Sigmoid colon (tissue), 6 donors: ENCODE measurements at regions not wholly inside any gene's neighbourhood (a gene's known extent, or its start where the extent isn't known, plus 50 kb on each side); places are given as distances from the start of the nearest gene placed in this dataset.
A peak's percentile ranks its signal among the peaks of the same experiment; 100 is the strongest.

Experiments used
- DNase-seq: peaks from one replicate; pipeline ENCODE4 v3.0.0-alpha.2; 2019
- H3K27ac ChIP-seq, 4 donors: fragments of 200-600 bp; sonication (generic); one replicate each; pipeline ENCODE4 v1.5.1; 2016 to 2019; ENCODE audit warnings: mild to moderate bottlenecking in 1 of 4
- H3K27me3 ChIP-seq, 3 donors: fragments of 200-600 bp; sonication (generic); one replicate each; pipeline ENCODE4 v1.5.1; 2019; ENCODE audit warnings: mild to moderate bottlenecking in 1 of 3
- H3K36me3 ChIP-seq, 4 donors: fragments of 200-600 bp; sonication (generic); one replicate each; pipeline ENCODE4 v1.5.1; 2016 to 2019
- H3K4me1 ChIP-seq, 4 donors: fragments of 200-600 bp; sonication (generic); one replicate each; pipeline ENCODE4 v1.5.1; 2017 to 2019
- H3K4me3 ChIP-seq, 4 donors: fragments of 200-600 bp; sonication (generic); one replicate each; pipeline ENCODE4 v1.5.1; 2017 to 2019; ENCODE audit warnings: mild to moderate bottlenecking in 2 of 4, moderate library complexity in 1 of 4
- H3K9me3 ChIP-seq, 4 donors: fragments of 200-600 bp in 3 of 4; sonication (generic) in 3 of 4; one replicate each; pipeline versions ENCODE4 v1.5.1 to v1.6.1; 2013 to 2019
- CTCF ChIP-seq, 4 experiments: fragments of 450-650 bp in 3 of 4; fragments of 200-600 bp in 1 of 4; IDR thresholded peaks; one replicate each; pipeline ENCODE4 v1.5.1; 2016 to 2019; ENCODE audit warnings: antibody characterized with exemption in 4 of 4, mild to moderate bottlenecking in 3 of 4, moderate library complexity in 2 of 4
- EP300 ChIP-seq, 4 donors: sonication (generic); formaldehyde crosslinking; IDR thresholded peaks; one replicate each; pipeline ENCODE4 v1.6.1; 2017; ENCODE audit warnings: antibody characterized with exemption in 4 of 4
- POLR2A ChIP-seq, 2 donors: fragments of 450-650 bp; IDR thresholded peaks; one replicate each; pipeline ENCODE4 v1.6.1; 2016; ENCODE audit warnings: antibody characterized with exemption in 2 of 2, mild to moderate bottlenecking in 2 of 2, moderate library complexity in 2 of 2
- POLR2AphosphoS5 ChIP-seq, 4 donors: sonication (generic); formaldehyde crosslinking; IDR thresholded peaks; one replicate each; pipeline ENCODE4 v1.6.1; 2017; ENCODE audit warnings: antibody characterized with exemption in 4 of 4
- WGBS, 2 donors: extraction: QIAGEN DNeasy Blood & Tissue Kit; methylation state at CpG; one replicate each; pipeline ENCODE4 v1.1.7; 2013; 5-methylcytosine and 5-hydroxymethylcytosine counted together
- intact Hi-C: fragments of 100-400 bp; cut with DNase I; formaldehyde crosslinking; loops from one replicate; pipeline ENCODE4 v1.15.1; 2023
- small RNA-seq, 3 donors: library from RNA; depleted of rRNA; stranded (forward); fragments of <200 nt; gene quantifications; one replicate each; pipeline ENCODE3, GENCODE V24; 2016
- donor health status: healthy with polysubstance abuse.
- donor health status: healthy.

- Histone ChIP-seq H3K27me3 (no peaks in the 10 kb centered on the region), H3K4me1 (peaks cover 0 to 6% (median 0%) of the 10 kb centered on the region in 4 donors), H3K9me3 (peaks cover 0 to 2% (median 0%) of the 10 kb centered on the region in 4 donors), H3K4me3 (no peak overlapping the region), H3K36me3 (no peaks in the 10 kb centered on the region), H3K27ac (no peak overlapping the region)
- WGBS, 2 donors, result 59 to 77% methylated on average over 5 of the region's 5 CpGs
- DNase-seq, result no peak
- TF ChIP-seq POLR2AphosphoS5 (IDR thresholded peaks at IDR 0.05), result no peak
- TF ChIP-seq CTCF (IDR thresholded peaks at IDR 0.05), result no peak
- TF ChIP-seq EP300 (IDR thresholded peaks at IDR 0.05), result no peak
- TF ChIP-seq POLR2A (IDR thresholded peaks at IDR 0.05), result no peak
- intact Hi-C loops, result no loop called here
These were observed 60.2 kb upstream of the STARD4 start for GRCh38 chr5:111572561-111572960.

GRCh38 chr5:111563031-111563822 lies 50.9 kb upstream of the STARD4 start:
- H3K4me1 ChIP-seq, result peaks cover 0 to 18% (median 14%) of the 10 kb centered on the region in 4 donors
- H3K27me3 ChIP-seq, result no peaks in the 10 kb centered on the region
- peak overlapping the region in 2 of 4 donors; percentile 51 to 60 for H3K27ac ChIP-seq
- no peak overlapping the region for H3K4me3 ChIP-seq
- DNase-seq, result peak; percentile 61
- no peaks in the 10 kb centered on the region for H3K9me3 ChIP-seq
- 61 to 80% methylated on average over 6 of the region's 6 CpGs for WGBS, 2 donors
- H3K36me3 ChIP-seq, result no peaks in the 10 kb centered on the region
- peak in 2 of 4 donors; percentile 38 to 50 for TF ChIP-seq EP300 (IDR thresholded peaks at IDR 0.05)
- no peak for TF ChIP-seq CTCF (IDR thresholded peaks at IDR 0.05)
- no peak for TF ChIP-seq POLR2A (IDR thresholded peaks at IDR 0.05)
- TF ChIP-seq POLR2AphosphoS5 (IDR thresholded peaks at IDR 0.05), result peak; percentile 45 to 85 (median 81)
- intact Hi-C loops, result no loop called here

GRCh38 chr5:111562561-111562960 lies 50.2 kb upstream of the STARD4 start:
- no peak for DNase-seq
- no peak overlapping the region for H3K4me3 ChIP-seq
- no peak for TF ChIP-seq CTCF (IDR thresholded peaks at IDR 0.05)
- TF ChIP-seq EP300 (IDR thresholded peaks at IDR 0.05), result no peak
- TF ChIP-seq POLR2AphosphoS5 (IDR thresholded peaks at IDR 0.05), result no peak
- no peak for TF ChIP-seq POLR2A (IDR thresholded peaks at IDR 0.05)
- 73 to 80% methylated on average over 3 of the region's 3 CpGs for WGBS, 2 donors
- no peaks in the 10 kb centered on the region for H3K27me3 ChIP-seq
- H3K4me1 ChIP-seq, result peaks cover 0 to 18% (median 14%) of the 10 kb centered on the region in 4 donors
- no peaks in the 10 kb centered on the region for H3K9me3 ChIP-seq
- intact Hi-C loops, result no loop called here
- peak overlapping the region in 1 of 4 donors; percentile 60 for H3K27ac ChIP-seq
- H3K36me3 ChIP-seq, result no peaks in the 10 kb centered on the region

Small RNA genes in the stretch of these regions (small RNA-seq; reads per million reads assigned to genes)
- gene AC008967.1, result 0 reads per million in 3 donors
- gene HMGN1P13, result 0 reads per million in 3 donors
